ENCODE measurements at regions not wholly inside any gene's neighbourhood (a gene's known extent, or its start where the extent isn't known, plus 50 kb on each side); places are given as distances from the start of the nearest gene placed in this dataset.

GRCh38 chr9:7403839-7404487 is 395.6 kb downstream of the DMAC1 start:
- no peak overlapping the region for H3K27ac ChIP-seq (replicated peaks)
- DNase-seq (ENCODE audit: low read depth in 1 of 2, low spot score in 1 of 2) = no peak
- H3K4me3 ChIP-seq (replicated peaks; ENCODE audit: insufficient read depth, low read length) = no peak overlapping the region
- peaks cover 3% of the 10 kb centered on the region for H3K27me3 ChIP-seq (ENCODE audit: insufficient read depth, poor library complexity, severe bottlenecking)
- TF ChIP-seq GABPA (IDR thresholded peaks at IDR 0.05; ENCODE audit: low read depth) = no peak
- no peak for TF ChIP-seq CTCF (IDR thresholded peaks at IDR 0.05; ENCODE audit: insufficient read depth, low read length)
- no peak for TF ChIP-seq SPI1 (IDR thresholded peaks at IDR 0.05; ENCODE audit: borderline replicate concordance, low read depth)
- no peak for TF ChIP-seq POLR2AphosphoS5 (IDR thresholded peaks at IDR 0.05; ENCODE audit: low read depth)
- TF ChIP-seq REST (IDR thresholded peaks at IDR 0.05; ENCODE audit: insufficient replicate concordance, low read depth) = no peak

GRCh38 chr9:7403028-7403389 is 396.6 kb downstream of the DMAC1 start:
- DNase-seq (ENCODE audit: low read depth in 1 of 2, low spot score in 1 of 2) = no peak
- Histone ChIP-seq H3K4me3 (replicated peaks; ENCODE audit: insufficient read depth, low read length) (no peak overlapping the region), H3K27ac (replicated peaks) (no peak overlapping the region), H3K27me3 (ENCODE audit: insufficient read depth, poor library complexity, severe bottlenecking) (peaks cover 3% of the 10 kb centered on the region)
- TF ChIP-seq SPI1 (IDR thresholded peaks at IDR 0.05; ENCODE audit: borderline replicate concordance, low read depth) = no peak
- TF ChIP-seq POLR2AphosphoS5 (IDR thresholded peaks at IDR 0.05; ENCODE audit: low read depth) = no peak
- TF ChIP-seq GABPA (IDR thresholded peaks at IDR 0.05; ENCODE audit: low read depth) = no peak
- TF ChIP-seq CTCF (IDR thresholded peaks at IDR 0.05; ENCODE audit: insufficient read depth, low read length) = no peak
- TF ChIP-seq REST (IDR thresholded peaks at IDR 0.05; ENCODE audit: insufficient replicate concordance, low read depth) = no peak

GRCh38 chr9:7402334-7403027 is 397.1 kb downstream of the DMAC1 start:
- no peak for DNase-seq (ENCODE audit: low read depth in 1 of 2, low spot score in 1 of 2)
- H3K4me3 ChIP-seq (replicated peaks; ENCODE audit: insufficient read depth, low read length) = no peak overlapping the region
- no peak overlapping the region for H3K27ac ChIP-seq (replicated peaks)
- no peak for TF ChIP-seq REST (IDR thresholded peaks at IDR 0.05; ENCODE audit: insufficient replicate concordance, low read depth)
- no peak for TF ChIP-seq CTCF (IDR thresholded peaks at IDR 0.05; ENCODE audit: insufficient read depth, low read length)
- no peak for TF ChIP-seq SPI1 (IDR thresholded peaks at IDR 0.05; ENCODE audit: borderline replicate concordance, low read depth)
- TF ChIP-seq POLR2AphosphoS5 (IDR thresholded peaks at IDR 0.05; ENCODE audit: low read depth) = no peak
- no peak for TF ChIP-seq GABPA (IDR thresholded peaks at IDR 0.05; ENCODE audit: low read depth)
- H3K27me3 ChIP-seq (ENCODE audit: insufficient read depth, poor library complexity, severe bottlenecking) = peaks cover 3% of the 10 kb centered on the region

Data from HL-60 (cell line).